Activated CD8-positive, alpha-beta T cell treated with anti-CD3 and anti-CD28 coated beads for 36 hours (primary cell): ENCODE measurements at regions not wholly inside any gene's neighbourhood (a gene's known extent, or its start where the extent isn't known, plus 50 kb on each side); places are given as distances from the start of the nearest gene placed in this dataset.

Source experiments
- ATAC-seq: fragments of 200-7000 bp; cut with Tn5 transposase; one replicate; pipeline ENCODE4 v1.10.0; 2021; ENCODE audit warnings: mild to moderate bottlenecking, moderate library complexity
- CTCF ChIA-PET: fragments of 350-600 bp; sonication (Branson Sonifier 250); formaldehyde crosslinking; loops from one replicate; lab custom pipeline; 2021; ENCODE audit warnings: antibody characterized with exemption; lab: Charles Lee
- POLR2A ChIA-PET: fragments of 350-600 bp; sonication (Branson Sonifier 250); formaldehyde crosslinking; loops from one replicate; lab custom pipeline; 2021; ENCODE audit warnings: antibody characterized with exemption; lab: Charles Lee
- DNase-seq: peaks from one replicate; pipeline ENCODE4 v3.0.0-alpha.2; 2020
- H3K27ac Mint-ChIP-seq: one replicate; pipeline ENCODE4 v1.8.0; 2021; ENCODE audit warnings: mild to moderate bottlenecking, mixed read lengths
- H3K27me3 Mint-ChIP-seq: one replicate; pipeline ENCODE4 v1.8.0; 2021; ENCODE audit warnings: mixed read lengths
- H3K36me3 Mint-ChIP-seq: one replicate; pipeline ENCODE4 v1.8.0; 2021; ENCODE audit warnings: low read depth, mixed read lengths
- H3K4me1 Mint-ChIP-seq: one replicate; pipeline ENCODE4 v1.8.0; 2021; ENCODE audit warnings: low read depth, mixed read lengths
- H3K4me3 Mint-ChIP-seq: one replicate; pipeline ENCODE4 v1.8.0; 2021; ENCODE audit warnings: mild to moderate bottlenecking, moderate library complexity, mixed read lengths
- H3K9me3 Mint-ChIP-seq: one replicate; pipeline ENCODE4 v1.8.0; 2021; ENCODE audit warnings: mixed read lengths
- CTCF ChIP-seq: fragments of 200-600 bp; IDR thresholded peaks from one replicate; pipeline ENCODE4 v1.8.0; 2022; ENCODE audit warnings: antibody characterized with exemption, mild to moderate bottlenecking
- intact Hi-C: fragments of 100-400 bp; cut with micrococcal nuclease; formaldehyde crosslinking; loops from one replicate; pipeline ENCODE4 v1.10.0; 2022

GRCh38 chr6:23655525-23655924, 470.5 kb upstream of the NRSN1 start:
- POLR2A ChIA-PET = interaction anchor here (0.6 kb wide), 1 partner anchor 25 kb away, joined by 3 read pairs; no protein-coding TSS in a partner anchor
- H3K36me3 Mint-ChIP-seq = no peaks in the 10 kb centered on the region
- CTCF ChIA-PET = no interaction called here
- ATAC-seq (no peak), DNase-seq (no peak)
- no peaks in the 10 kb centered on the region for H3K27me3 Mint-ChIP-seq
- H3K27ac Mint-ChIP-seq = no peak overlapping the region
- H3K4me1 Mint-ChIP-seq = no peaks in the 10 kb centered on the region
- H3K4me3 Mint-ChIP-seq = no peak overlapping the region
- intact Hi-C loops = no loop called here
- no peaks in the 10 kb centered on the region for H3K9me3 Mint-ChIP-seq
- TF ChIP-seq CTCF = no peak

GRCh38 chr6:23656255-23657194, 469.5 kb upstream of the NRSN1 start:
- no peak for DNase-seq
- no peak for TF ChIP-seq CTCF
- Mint-ChIP-seq H3K4me3 (no peak overlapping the region), H3K4me1 (no peaks in the 10 kb centered on the region), H3K9me3 (no peaks in the 10 kb centered on the region), H3K27ac (no peak overlapping the region), H3K36me3 (no peaks in the 10 kb centered on the region), H3K27me3 (no peaks in the 10 kb centered on the region)
- ChIA-PET CTCF (no interaction called here), POLR2A (no interaction called here)
- intact Hi-C loops = no loop called here
- ATAC-seq = no peak

DNA sequence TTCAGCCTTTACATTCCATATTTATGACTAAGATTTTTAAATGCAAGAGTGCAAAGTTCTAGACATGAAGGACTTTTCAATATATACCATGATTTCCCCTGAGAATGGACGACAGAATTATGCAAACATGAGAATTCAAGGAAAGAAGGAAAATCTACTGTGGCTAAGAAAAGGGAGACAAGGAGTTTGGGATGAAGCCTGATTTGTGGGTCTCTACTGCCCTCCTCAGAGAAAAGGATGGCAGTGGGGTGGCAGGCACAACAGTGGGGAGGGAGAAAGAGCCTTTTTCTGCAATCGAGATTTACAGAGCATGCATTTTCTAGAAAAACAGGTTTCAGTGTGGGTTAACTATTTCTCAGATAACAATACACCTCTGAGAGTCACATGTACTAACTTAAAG, 466.9 kb upstream of the NRSN1 start:
- Mint-ChIP-seq H3K27me3 (no peaks in the 10 kb centered on the region), H3K9me3 (no peaks in the 10 kb centered on the region), H3K4me3 (no peak overlapping the region), H3K36me3 (no peaks in the 10 kb centered on the region), H3K27ac (no peak overlapping the region), H3K4me1 (no peaks in the 10 kb centered on the region)
- ChIA-PET CTCF (no interaction called here), POLR2A (interaction anchor here (1.8 kb wide), 1 partner anchor 12 kb away, joined by 4 read pairs; no protein-coding TSS in a partner anchor)
- ATAC-seq = no peak
- DNase-seq = no peak
- TF ChIP-seq CTCF = no peak
- intact Hi-C loops = no loop called here

DNA sequence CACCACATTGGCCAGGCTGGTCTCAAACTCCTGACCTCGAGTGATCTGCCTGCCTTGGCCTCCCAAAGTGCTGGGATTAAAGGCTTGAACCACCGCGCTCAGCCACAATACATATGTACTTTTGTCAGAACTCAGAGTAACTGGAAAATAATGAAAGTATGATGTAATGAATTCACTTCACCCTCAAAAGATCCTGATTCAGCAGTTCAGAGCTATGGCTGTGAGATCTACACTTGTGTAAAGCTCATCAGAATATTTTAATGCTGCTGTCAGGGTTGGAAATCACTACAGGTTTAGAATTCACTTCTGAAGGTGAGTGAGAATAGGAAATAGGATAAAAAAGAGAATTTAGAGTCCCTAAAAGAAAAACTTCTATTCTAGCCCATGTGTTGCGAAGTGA, 464.5 kb upstream of the NRSN1 start:
- DNase-seq (no peak), ATAC-seq (no peak)
- ChIA-PET POLR2A (no interaction called here), CTCF (no interaction called here)
- no peaks in the 10 kb centered on the region for H3K36me3 Mint-ChIP-seq
- no peak overlapping the region for H3K27ac Mint-ChIP-seq
- no peaks in the 10 kb centered on the region for H3K4me1 Mint-ChIP-seq
- H3K9me3 Mint-ChIP-seq = peaks cover under 1% of the 10 kb centered on the region
- no peaks in the 10 kb centered on the region for H3K27me3 Mint-ChIP-seq
- intact Hi-C loops = no loop called here
- H3K4me3 Mint-ChIP-seq = no peak overlapping the region
- no peak for TF ChIP-seq CTCF

- Mint-ChIP-seq H3K4me3 (no peak overlapping the region), H3K27me3 (no peaks in the 10 kb centered on the region)
- intact Hi-C loops = no loop called here
These were observed 462.9 kb upstream of the NRSN1 start for GRCh38 chr6:23663096-23663495.

More at GRCh38 chr6:23663096-23663495, 462.9 kb upstream of the NRSN1 start:
- H3K4me1 Mint-ChIP-seq = no peaks in the 10 kb centered on the region
- DNase-seq (no peak), ATAC-seq (no peak)
- ChIA-PET POLR2A (no interaction called here), CTCF (no interaction called here)
- no peak for TF ChIP-seq CTCF
- H3K36me3 Mint-ChIP-seq = no peaks in the 10 kb centered on the region
- no peak overlapping the region for H3K27ac Mint-ChIP-seq
- peaks cover 9% of the 10 kb centered on the region for H3K9me3 Mint-ChIP-seq
